Activated effector memory CD4-positive, alpha-beta T cell treated with anti-CD3 and anti-CD28 coated beads, Interleukin-2, amount 50 U/mL, for 16 hours (primary cell): ENCODE measurements at regions not wholly inside any gene's neighbourhood (a gene's known extent, or its start where the extent isn't known, plus 50 kb on each side); places are given as distances from the start of the nearest gene placed in this dataset.

Experiments
- DNase-seq: peaks from one replicate; pipeline ENCODE4 v3.0.0-alpha.2; 2020

GRCh38 chr2:128736046-128736688 lies 417.5 kb upstream of the HS6ST1 start:
- DNase-seq = no peak

- DNase-seq = peak; percentile 80
Measured at GRCh38 chr2:128736689-128737545, 418.2 kb upstream of the HS6ST1 start.

DNA sequence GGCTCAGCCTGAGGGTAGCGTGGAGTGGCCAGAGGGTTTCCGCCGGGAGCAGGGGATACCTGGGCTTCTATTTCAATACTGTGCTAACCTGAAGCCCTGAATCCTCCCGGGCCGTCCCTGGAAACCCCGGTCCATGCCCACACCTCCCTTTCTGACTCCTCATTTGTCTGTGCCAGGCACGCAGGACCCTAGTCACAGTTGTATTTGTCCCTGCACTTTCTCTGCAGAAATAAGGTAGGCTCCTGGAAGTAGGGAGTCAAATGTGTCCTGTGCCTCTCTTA lies 418.8 kb upstream of the HS6ST1 start:
- no peak for DNase-seq

- DNase-seq = no peak
Measured at GRCh38 chr2:128738446-128739110, 419.9 kb upstream of the HS6ST1 start.

GRCh38 chr2:128742467-128742866 lies 423.8 kb upstream of the HS6ST1 start:
- no peak for DNase-seq

DNA sequence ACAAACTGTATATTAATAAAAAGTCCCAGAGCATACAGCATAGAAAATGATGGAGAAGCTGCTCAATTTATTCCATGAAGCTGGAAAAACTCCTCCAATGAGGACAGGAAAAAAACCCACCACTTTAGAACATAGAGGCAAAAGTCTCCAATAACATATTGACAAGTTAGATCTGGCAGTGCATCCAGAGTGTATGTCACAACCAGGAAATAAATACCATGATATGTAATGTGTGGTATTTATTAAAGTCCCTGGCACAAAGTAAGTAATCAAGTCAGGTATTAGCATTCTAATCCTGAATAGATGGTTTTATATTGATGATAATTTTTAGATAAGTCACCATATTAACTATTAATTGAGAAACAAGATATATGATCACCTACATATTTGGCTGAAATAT lies 427.3 kb upstream of the HS6ST1 start:
- no peak for DNase-seq

DNA sequence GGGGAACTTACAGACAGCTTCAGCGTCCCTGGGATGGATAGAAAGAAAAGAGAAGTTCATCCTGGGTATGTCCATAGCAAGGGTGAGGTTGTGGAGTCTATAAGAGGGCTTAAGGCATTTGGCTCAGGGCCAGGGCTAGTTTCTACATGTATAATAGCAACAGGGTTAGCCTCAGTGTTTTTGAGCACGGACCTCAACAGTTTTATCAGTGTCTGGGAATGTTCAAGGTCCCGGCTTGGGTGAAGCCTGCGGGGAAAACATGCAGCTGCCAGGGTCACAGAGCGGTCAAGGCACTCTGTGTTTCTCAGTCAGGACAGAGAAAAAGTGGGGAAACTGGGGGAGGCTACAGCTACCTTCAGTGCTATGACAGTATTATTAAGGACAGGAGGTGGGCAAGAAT lies 427.7 kb upstream of the HS6ST1 start:
- DNase-seq = no peak

DNA sequence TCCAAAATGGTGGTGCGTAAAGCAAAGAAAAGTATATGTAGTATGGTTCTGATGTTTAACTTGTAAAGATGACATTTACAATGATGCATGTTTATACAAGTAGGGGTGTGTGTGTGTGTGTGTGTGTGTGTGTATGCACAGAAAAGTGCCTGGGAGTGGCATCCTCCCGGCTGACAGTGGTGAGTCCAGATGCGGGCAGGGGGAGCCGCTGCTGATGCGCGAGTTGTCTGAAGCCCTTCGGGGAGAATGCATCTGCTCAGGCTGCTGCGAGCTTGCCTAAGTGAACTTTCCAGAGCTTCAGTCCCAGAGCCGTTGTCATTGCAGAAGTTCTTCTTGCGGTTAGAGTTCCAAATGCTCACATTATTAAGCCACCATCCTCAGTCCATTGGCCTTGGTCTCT lies 429.7 kb upstream of the HS6ST1 start:
- DNase-seq = no peak

- DNase-seq = no peak
Measured at GRCh38 chr2:128748835-128749605, 430.4 kb upstream of the HS6ST1 start.

DNA sequence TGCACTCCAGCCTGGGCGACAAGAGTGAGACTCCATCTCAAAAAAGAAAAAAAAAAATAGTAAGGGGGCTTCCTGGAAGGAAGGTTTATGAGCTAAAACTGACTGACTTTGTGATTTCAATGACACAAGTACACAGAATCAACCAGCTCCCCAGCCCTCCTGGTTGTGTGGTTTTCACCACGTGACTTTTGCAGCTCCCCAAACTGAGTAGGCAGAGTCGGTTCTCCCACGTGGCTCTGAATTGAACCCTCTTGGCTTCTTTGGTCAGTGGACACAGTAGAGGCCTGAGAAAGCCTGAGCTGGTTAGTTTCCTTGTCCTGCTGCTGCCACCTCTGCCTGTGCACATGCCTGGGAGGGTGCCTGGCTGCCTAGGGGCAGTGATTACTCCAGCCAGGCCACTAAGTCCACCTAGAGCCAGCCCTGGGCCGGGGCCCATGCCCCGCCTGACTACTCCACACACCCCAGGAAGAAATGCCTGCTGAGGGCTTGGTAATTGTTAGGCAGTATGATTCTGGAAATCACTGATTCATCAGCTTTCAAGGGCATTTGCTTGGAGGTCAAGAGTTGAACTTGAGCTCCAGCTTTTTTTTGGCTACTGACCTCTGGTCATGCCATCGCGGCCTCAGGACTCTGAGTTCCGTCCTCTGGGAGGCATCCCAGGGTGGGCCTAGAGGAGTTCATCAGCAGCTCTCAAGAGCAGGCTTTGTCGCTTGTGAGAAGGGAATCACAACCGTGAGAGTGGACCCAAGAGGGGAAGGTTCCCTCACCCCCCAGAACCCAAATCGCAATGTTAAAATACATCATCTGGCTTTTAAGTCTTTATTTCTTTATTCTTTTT lies 431.9 kb upstream of the HS6ST1 start:
- no peak for DNase-seq

GRCh38 chr2:128751746-128752145 lies 433.1 kb upstream of the HS6ST1 start:
- no peak for DNase-seq

DNA sequence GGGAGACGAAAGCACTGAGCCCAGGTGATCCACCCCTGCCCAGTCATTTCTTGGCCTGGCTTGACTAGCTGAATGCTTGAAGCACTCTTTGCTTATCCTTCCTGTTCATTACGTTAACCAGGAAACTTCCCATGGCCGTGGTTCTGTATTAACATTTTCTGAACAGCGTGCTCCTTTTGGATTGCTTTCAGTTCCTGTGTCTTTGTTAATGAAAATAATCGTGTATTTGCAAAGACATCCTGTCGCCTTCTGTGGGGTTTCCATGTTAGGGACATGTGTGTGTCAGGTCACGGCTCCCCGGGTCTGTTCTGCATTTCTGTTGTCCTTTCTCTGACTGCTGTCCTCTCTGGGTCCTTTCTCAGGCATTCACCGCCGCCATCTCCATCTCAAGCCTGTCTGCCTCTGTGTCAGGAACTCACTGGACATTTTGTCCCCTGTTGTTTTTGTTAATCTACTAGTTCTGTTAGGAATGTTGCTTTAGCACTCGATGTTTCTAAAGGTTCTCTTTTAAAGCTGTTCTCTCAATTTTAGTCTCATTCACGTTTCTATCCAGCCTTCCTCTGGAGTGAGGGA lies 434.1 kb upstream of the HS6ST1 start:
- no peak for DNase-seq

- no peak for DNase-seq
Measured at GRCh38 chr2:128753321-128753720, 434.7 kb upstream of the HS6ST1 start.

GRCh38 chr2:128753800-128754199 lies 435.1 kb upstream of the HS6ST1 start:
- DNase-seq = no peak

GRCh38 chr2:128754246-128754724 lies 435.6 kb upstream of the HS6ST1 start:
- no peak for DNase-seq

- DNase-seq = no peak
Measured at GRCh38 chr2:128755695-128756364, 437.2 kb upstream of the HS6ST1 start.

GRCh38 chr2:128756365-128756717 lies 437.7 kb upstream of the HS6ST1 start:
- DNase-seq = no peak

GRCh38 chr2:128765811-128766210 lies 447.1 kb upstream of the HS6ST1 start:
- peak; percentile 47 for DNase-seq

DNA sequence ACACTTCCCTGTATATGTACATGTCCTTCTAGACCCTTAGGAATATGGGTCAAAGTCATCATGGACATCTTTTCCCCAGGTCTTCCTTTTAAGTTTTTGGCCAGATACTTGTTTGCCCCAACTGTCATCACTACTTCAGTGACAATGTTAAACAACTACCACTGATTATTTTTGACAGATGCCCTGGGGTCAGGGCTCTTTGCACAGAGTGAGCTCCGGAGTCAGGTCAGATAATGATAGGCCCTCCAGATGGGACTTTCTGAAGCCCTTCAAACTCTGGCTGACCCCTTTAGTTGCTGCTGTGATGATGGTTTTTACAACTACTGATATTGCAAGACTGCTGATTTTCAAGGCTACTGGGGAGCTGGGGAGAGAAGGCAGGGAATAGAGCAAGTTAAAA lies 449.4 kb upstream of the HS6ST1 start:
- DNase-seq = no peak

DNA sequence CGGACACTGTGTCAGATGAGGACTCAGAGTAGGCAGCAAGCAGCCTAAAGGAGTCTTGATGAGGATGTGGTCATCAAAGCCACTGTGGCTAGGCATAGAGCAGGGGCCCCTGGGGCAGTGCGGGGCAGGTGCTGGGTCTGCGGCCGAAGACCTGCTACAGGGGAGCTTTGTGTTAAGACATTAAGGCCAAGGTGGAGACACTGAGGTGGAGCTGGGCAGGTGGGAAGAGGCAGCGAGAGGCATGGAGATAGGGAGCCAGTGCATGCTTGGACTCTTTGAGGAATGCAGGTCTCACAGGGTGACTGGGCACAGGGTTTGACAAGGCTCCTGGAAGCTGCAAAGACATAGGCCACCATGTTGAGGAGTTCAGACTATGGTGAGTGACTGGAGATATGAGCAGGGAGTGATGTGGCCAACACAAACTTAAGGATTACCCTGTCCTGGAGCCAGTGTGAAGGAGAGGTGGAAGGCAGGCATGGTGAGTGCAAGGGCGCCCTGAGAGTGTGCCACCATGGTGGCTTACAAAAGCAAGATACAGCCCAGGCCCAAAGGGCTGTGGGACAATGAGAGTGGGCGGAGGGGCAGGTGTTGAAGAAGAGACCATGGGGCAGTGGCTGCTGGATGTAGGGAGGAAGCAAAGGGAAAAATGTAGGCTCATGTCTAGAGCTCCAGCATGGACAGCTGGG lies 450.9 kb upstream of the HS6ST1 start:
- peak; percentile 51 for DNase-seq
